ENCODE measurements at regions not wholly inside any gene's neighbourhood (a gene's known extent, or its start where the extent isn't known, plus 50 kb on each side); places are given as distances from the start of the nearest gene placed in this dataset.

GRCh38 chr18:56353663-56354260 lies 284.6 kb downstream of the TXNL1 start:
- H3K4me3 ChIP-seq (ENCODE audit: low read length), result no peak overlapping the region
- DNase-seq (ENCODE audit: low read depth), result no peak
- TF ChIP-seq CTCF (IDR thresholded peaks at IDR 0.05; ENCODE audit: insufficient read depth, low read depth, low read length, missing control alignments), result no peak

GRCh38 chr18:56351911-56352500 lies 286.4 kb downstream of the TXNL1 start:
- DNase-seq (ENCODE audit: low read depth), result peak; percentile 57
- no peak overlapping the region for H3K4me3 ChIP-seq (ENCODE audit: low read length)
- TF ChIP-seq CTCF (IDR thresholded peaks at IDR 0.05; ENCODE audit: insufficient read depth, low read depth, low read length, missing control alignments), result no peak

- H3K4me3 ChIP-seq (ENCODE audit: low read length), result no peak overlapping the region
- no peak for TF ChIP-seq CTCF (IDR thresholded peaks at IDR 0.05; ENCODE audit: insufficient read depth, low read depth, low read length, missing control alignments)
- DNase-seq (ENCODE audit: low read depth), result no peak
These were observed 300.9 kb downstream of the TXNL1 start for GRCh38 chr18:56337507-56337906.

GRCh38 chr18:56333839-56334238 lies 304.6 kb downstream of the TXNL1 start:
- DNase-seq (ENCODE audit: low read depth), result peak; percentile 43
- TF ChIP-seq CTCF (IDR thresholded peaks at IDR 0.05; ENCODE audit: insufficient read depth, low read depth, low read length, missing control alignments), result no peak
- no peak overlapping the region for H3K4me3 ChIP-seq (ENCODE audit: low read length)

GRCh38 chr18:56333146-56333545 lies 305.2 kb downstream of the TXNL1 start:
- no peak for DNase-seq (ENCODE audit: low read depth)
- H3K4me3 ChIP-seq (ENCODE audit: low read length), result no peak overlapping the region
- TF ChIP-seq CTCF (IDR thresholded peaks at IDR 0.05; ENCODE audit: insufficient read depth, low read depth, low read length, missing control alignments), result no peak

- TF ChIP-seq CTCF (IDR thresholded peaks at IDR 0.05; ENCODE audit: insufficient read depth, low read depth, low read length, missing control alignments), result no peak
- no peak overlapping the region for H3K4me3 ChIP-seq (ENCODE audit: low read length)
- no peak for DNase-seq (ENCODE audit: low read depth)
These were observed 306.0 kb downstream of the TXNL1 start for GRCh38 chr18:56332371-56332770.
